ENCODE measurements at regions not wholly inside any gene's neighbourhood (a gene's known extent, or its start where the extent isn't known, plus 50 kb on each side); places are given as distances from the start of the nearest gene placed in this dataset.

DNA sequence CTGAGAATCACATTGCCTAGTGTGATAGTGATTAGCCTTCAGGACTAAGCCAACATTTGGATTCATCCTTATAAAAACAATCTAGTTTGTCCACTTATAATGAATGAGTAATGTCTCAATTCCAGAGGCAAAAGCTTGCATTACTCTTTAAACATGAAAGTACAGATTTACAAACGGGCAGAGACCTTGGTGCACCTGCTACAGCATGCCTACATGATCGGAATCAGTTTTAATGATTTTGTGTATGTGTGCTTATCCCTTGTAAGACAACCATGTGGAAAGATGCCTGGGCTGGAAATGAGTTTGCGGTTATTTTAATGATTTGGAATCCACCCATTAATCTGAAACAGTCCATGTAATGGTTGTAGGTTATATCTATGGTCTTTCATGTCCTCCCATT, 572.7 kb downstream of the KLHL13 start:
- POLR2A ChIA-PET, result no interaction called here
- no peaks in the 10 kb centered on the region for H3K36me3 ChIP-seq (ENCODE audit: control insufficient read depth in 2 of 2, insufficient read depth in 1 of 2, low read length in 2 of 2)
- no peak overlapping the region for H3K4me3 ChIP-seq (ENCODE audit: low read depth, low read length)
- no peak overlapping the region for H3K27ac ChIP-seq (ENCODE audit: extremely low read depth, low read depth, low read length)
- H3K9me3 ChIP-seq (ENCODE audit: control insufficient read depth, insufficient read depth, low read depth, low read length), result no peaks in the 10 kb centered on the region
- CTCF ChIA-PET, result interaction anchor here (0.6 kb wide), 1 partner anchor 64 kb away, joined by 3 read pairs; no protein-coding TSS in a partner anchor
- H3K4me1 ChIP-seq (ENCODE audit: control insufficient read depth, insufficient read depth, low read length), result no peaks in the 10 kb centered on the region
- no peak for TF ChIP-seq ZNF76 (tag by site-specific recombination; IDR thresholded peaks at IDR 0.05; ENCODE audit: borderline replicate concordance, low read depth)
- no peak for TF ChIP-seq ZNF2 (tag by site-specific recombination; IDR thresholded peaks at IDR 0.05)
- no peak for TF ChIP-seq TCF7L2 (IDR thresholded peaks at IDR 0.05; ENCODE audit: borderline replicate concordance, low read depth, low read length)
- TF ChIP-seq ZNF211 (tag by site-specific recombination; IDR thresholded peaks at IDR 0.05; ENCODE audit: low read depth), result no peak
- TF ChIP-seq KLF16 (tag by site-specific recombination; IDR thresholded peaks at IDR 0.05), result no peak
- no peak for TF ChIP-seq ZNF610 (tag by site-specific recombination; IDR thresholded peaks at IDR 0.05; ENCODE audit: borderline replicate concordance)
- no peak for TF ChIP-seq ZNF548 (tag by site-specific recombination; IDR thresholded peaks at IDR 0.05)
- TF ChIP-seq ZNF155 (tag by site-specific recombination; IDR thresholded peaks at IDR 0.05), result no peak
- TF ChIP-seq SP3 (tag by site-specific recombination; IDR thresholded peaks at IDR 0.05), result no peak

DNA sequence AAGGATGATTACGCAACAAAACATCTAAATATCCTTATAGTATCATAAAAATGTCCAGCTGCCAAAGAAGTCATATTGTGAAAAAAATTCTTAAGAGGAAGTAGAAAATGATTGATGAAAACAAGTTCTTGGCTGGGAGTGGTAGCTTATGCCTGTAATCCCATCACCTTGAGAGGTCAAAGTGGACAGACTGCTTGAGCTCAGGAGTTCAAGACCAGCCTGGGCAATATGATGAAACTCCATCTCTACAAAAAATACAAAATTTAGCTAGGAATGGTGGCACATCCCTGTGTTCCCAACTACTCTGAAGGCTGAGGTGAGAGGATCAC, 577.6 kb downstream of the KLHL13 start:
- Histone ChIP-seq H3K36me3 (ENCODE audit: control insufficient read depth in 2 of 2, insufficient read depth in 1 of 2, low read length in 2 of 2) (no peaks in the 10 kb centered on the region), H3K4me3 (ENCODE audit: low read depth, low read length) (no peak overlapping the region), H3K4me1 (ENCODE audit: control insufficient read depth, insufficient read depth, low read length) (no peaks in the 10 kb centered on the region), H3K9me3 (ENCODE audit: control insufficient read depth, insufficient read depth, low read depth, low read length) (no peaks in the 10 kb centered on the region), H3K27ac (ENCODE audit: extremely low read depth, low read depth, low read length) (no peak overlapping the region)
- CTCF ChIA-PET, result interaction anchor here (0.6 kb wide), 1 partner anchor 10 kb away, joined by 3 read pairs; no protein-coding TSS in a partner anchor
- POLR2A ChIA-PET, result no interaction called here
- TF ChIP-seq, protein P1, sequence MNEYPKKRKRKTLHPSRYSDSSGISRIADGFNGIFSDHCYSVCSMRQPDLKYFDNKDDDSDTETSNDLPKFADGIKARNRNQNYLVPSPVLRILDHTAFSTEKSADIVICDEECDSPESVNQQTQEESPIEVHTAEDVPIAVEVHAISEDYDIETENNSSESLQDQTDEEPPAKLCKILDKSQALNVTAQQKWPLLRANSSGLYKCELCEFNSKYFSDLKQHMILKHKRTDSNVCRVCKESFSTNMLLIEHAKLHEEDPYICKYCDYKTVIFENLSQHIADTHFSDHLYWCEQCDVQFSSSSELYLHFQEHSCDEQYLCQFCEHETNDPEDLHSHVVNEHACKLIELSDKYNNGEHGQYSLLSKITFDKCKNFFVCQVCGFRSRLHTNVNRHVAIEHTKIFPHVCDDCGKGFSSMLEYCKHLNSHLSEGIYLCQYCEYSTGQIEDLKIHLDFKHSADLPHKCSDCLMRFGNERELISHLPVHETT (tag by site-specific recombination; IDR thresholded peaks at IDR 0.05), result no peak
- no peak for TF ChIP-seq PRDM1 (tag by site-specific recombination; IDR thresholded peaks at IDR 0.05)
- TF ChIP-seq, protein P2, sequence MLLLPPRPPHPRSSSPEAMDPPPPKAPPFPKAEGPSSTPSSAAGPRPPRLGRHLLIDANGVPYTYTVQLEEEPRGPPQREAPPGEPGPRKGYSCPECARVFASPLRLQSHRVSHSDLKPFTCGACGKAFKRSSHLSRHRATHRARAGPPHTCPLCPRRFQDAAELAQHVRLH (tag by site-specific recombination; IDR thresholded peaks at IDR 0.05), result no peak
- TF ChIP-seq ZNF571 (tag by site-specific recombination; IDR thresholded peaks at IDR 0.05), result no peak
- TF ChIP-seq, protein P3, sequence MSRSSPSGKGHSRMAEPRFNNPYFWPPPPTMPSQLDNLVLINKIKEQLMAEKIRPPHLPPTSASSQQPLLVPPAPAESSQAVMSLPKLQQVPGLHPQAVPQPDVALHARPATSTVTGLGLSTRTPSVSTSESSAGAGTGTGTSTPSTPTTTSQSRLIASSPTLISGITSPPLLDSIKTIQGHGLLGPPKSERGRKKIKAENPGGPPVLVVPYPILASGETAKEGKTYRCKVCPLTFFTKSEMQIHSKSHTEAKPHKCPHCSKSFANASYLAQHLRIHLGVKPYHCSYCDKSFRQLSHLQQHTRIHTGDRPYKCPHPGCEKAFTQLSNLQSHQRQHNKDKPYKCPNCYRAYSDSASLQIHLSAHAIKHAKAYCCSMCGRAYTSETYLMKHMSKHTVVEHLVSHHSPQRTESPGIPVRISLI (tag by site-specific recombination; IDR thresholded peaks at IDR 0.05), result no peak
- TF ChIP-seq ZNF302 (tag by site-specific recombination; IDR thresholded peaks at IDR 0.05; ENCODE audit: low read depth), result no peak
- TF ChIP-seq, protein P4, sequence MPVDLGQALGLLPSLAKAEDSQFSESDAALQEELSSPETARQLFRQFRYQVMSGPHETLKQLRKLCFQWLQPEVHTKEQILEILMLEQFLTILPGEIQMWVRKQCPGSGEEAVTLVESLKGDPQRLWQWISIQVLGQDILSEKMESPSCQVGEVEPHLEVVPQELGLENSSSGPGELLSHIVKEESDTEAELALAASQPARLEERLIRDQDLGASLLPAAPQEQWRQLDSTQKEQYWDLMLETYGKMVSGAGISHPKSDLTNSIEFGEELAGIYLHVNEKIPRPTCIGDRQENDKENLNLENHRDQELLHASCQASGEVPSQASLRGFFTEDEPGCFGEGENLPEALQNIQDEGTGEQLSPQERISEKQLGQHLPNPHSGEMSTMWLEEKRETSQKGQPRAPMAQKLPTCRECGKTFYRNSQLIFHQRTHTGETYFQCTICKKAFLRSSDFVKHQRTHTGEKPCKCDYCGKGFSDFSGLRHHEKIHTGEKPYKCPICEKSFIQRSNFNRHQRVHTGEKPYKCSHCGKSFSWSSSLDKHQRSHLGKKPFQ (tag by site-specific recombination; IDR thresholded peaks at IDR 0.05), result no peak
- TF ChIP-seq, protein P5, sequence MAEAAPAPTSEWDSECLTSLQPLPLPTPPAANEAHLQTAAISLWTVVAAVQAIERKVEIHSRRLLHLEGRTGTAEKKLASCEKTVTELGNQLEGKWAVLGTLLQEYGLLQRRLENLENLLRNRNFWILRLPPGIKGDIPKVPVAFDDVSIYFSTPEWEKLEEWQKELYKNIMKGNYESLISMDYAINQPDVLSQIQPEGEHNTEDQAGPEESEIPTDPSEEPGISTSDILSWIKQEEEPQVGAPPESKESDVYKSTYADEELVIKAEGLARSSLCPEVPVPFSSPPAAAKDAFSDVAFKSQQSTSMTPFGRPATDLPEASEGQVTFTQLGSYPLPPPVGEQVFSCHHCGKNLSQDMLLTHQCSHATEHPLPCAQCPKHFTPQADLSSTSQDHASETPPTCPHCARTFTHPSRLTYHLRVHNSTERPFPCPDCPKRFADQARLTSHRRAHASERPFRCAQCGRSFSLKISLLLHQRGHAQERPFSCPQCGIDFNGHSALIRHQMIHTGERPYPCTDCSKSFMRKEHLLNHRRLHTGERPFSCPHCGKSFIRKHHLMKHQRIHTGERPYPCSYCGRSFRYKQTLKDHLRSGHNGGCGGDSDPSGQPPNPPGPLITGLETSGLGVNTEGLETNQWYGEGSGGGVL (tag by site-specific recombination; IDR thresholded peaks at IDR 0.05), result no peak
- TF ChIP-seq ZBTB8A (tag by site-specific recombination; IDR thresholded peaks at IDR 0.05), result no peak
- no peak for TF ChIP-seq IKZF3 (tag by site-specific recombination; IDR thresholded peaks at IDR 0.05)

Data from HEK293 (cell line).